ENCODE measurements at regions not wholly inside any gene's neighbourhood (a gene's known extent, or its start where the extent isn't known, plus 50 kb on each side); places are given as distances from the start of the nearest gene placed in this dataset.

DNA sequence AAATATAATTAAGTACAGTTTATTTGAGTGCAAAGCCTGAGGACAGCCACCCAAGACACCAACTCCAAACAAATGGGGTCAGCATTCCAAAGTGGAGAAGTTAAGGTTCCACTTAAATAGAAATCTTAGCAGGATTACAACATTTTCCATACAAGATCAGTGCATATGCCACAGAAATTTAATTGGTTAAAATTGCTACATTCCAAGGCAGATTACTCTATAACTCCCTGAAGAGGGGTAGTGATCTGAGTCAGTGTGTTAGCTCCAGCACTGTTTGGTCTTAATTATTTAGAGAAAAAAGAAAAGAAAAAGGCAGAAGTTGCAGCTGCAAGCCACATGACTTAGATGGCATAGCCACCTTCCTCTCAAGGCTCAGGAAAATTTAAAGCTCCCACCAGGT is 297.5 kb downstream of the HHIPL2 start:
- peaks cover 5% of the 10 kb centered on the region for H3K9me3 Mint-ChIP-seq (ENCODE audit: low read depth)
- H3K36me3 Mint-ChIP-seq (ENCODE audit: low read depth): no peaks in the 10 kb centered on the region
- H3K27me3 Mint-ChIP-seq (ENCODE audit: low read depth): peaks cover 9% of the 10 kb centered on the region
- no peak overlapping the region for H3K27ac Mint-ChIP-seq (ENCODE audit: unreplicated experiment)
- no peaks in the 10 kb centered on the region for H3K4me1 Mint-ChIP-seq (ENCODE audit: low read depth)
- no peak for DNase-seq (ENCODE audit: low spot score)
- H3K4me3 Mint-ChIP-seq (ENCODE audit: unreplicated experiment): no peak overlapping the region
- TF ChIP-seq, protein P1, sequence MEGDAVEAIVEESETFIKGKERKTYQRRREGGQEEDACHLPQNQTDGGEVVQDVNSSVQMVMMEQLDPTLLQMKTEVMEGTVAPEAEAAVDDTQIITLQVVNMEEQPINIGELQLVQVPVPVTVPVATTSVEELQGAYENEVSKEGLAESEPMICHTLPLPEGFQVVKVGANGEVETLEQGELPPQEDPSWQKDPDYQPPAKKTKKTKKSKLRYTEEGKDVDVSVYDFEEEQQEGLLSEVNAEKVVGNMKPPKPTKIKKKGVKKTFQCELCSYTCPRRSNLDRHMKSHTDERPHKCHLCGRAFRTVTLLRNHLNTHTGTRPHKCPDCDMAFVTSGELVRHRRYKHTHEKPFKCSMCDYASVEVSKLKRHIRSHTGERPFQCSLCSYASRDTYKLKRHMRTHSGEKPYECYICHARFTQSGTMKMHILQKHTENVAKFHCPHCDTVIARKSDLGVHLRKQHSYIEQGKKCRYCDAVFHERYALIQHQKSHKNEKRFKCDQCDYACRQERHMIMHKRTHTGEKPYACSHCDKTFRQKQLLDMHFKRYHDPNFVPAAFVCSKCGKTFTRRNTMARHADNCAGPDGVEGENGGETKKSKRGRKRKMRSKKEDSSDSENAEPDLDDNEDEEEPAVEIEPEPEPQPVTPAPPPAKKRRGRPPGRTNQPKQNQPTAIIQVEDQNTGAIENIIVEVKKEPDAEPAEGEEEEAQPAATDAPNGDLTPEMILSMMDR (IDR thresholded peaks at IDR 0.05): no peak

DNA sequence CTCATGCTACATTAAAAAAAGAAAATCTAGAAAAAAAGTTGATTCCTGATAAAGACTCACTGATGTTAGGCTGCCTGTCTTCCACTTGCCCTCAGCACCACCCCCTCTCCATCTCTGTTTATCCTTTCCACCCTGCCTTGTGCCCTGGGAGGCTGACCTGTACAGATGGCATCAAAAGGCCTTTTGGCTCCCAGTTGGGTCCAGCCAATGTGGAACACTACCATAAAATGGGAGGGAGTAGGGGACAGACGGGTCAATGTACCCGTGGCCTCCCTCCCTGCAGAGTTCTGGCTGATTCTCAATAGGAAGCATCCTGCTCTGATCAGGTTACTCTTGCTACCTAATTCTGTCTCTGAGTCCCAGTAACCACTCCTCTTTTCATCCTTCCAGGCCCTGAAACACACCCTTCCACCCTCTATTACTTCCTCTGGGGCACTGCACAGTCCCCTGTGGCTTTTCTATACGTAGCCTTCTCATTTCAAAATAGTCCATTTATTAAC is 300.0 kb downstream of the HHIPL2 start:
- H3K4me3 Mint-ChIP-seq (ENCODE audit: unreplicated experiment): no peak overlapping the region
- no peak for DNase-seq (ENCODE audit: low spot score)
- H3K9me3 Mint-ChIP-seq (ENCODE audit: low read depth): peaks cover 3% of the 10 kb centered on the region
- peaks cover 5% of the 10 kb centered on the region for H3K27me3 Mint-ChIP-seq (ENCODE audit: low read depth)
- no peaks in the 10 kb centered on the region for H3K4me1 Mint-ChIP-seq (ENCODE audit: low read depth)
- no peaks in the 10 kb centered on the region for H3K36me3 Mint-ChIP-seq (ENCODE audit: low read depth)
- no peak overlapping the region for H3K27ac Mint-ChIP-seq (ENCODE audit: unreplicated experiment)
- TF ChIP-seq, protein P1 (IDR thresholded peaks at IDR 0.05): no peak

DNA sequence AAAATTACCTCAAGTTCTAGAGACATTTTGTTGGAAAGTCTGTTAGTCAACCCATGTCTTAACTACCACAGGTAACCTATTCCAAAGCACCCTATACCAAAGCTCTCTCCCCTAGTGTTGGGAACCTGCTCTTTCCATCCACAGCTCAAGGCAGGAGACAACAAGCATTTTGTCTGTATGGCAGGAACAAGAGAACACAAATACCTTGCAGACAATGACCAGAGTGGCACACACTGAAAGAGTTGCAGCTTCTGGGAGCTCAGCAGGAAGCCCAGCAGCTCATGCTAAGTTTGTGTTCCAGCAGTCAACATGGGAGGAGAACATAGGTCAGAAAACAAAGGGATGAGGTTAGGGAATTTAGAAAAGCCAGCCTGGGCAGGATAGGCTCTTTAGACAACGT is 300.8 kb downstream of the HHIPL2 start:
- Mint-ChIP-seq H3K36me3 (ENCODE audit: low read depth) (no peaks in the 10 kb centered on the region), H3K27me3 (ENCODE audit: low read depth) (peaks cover 5% of the 10 kb centered on the region), H3K4me1 (ENCODE audit: low read depth) (no peaks in the 10 kb centered on the region), H3K4me3 (ENCODE audit: unreplicated experiment) (no peak overlapping the region), H3K9me3 (ENCODE audit: low read depth) (peaks cover 3% of the 10 kb centered on the region), H3K27ac (ENCODE audit: unreplicated experiment) (no peak overlapping the region)
- TF ChIP-seq, protein P1 (IDR thresholded peaks at IDR 0.05): no peak
- no peak for DNase-seq (ENCODE audit: low spot score)

DNA sequence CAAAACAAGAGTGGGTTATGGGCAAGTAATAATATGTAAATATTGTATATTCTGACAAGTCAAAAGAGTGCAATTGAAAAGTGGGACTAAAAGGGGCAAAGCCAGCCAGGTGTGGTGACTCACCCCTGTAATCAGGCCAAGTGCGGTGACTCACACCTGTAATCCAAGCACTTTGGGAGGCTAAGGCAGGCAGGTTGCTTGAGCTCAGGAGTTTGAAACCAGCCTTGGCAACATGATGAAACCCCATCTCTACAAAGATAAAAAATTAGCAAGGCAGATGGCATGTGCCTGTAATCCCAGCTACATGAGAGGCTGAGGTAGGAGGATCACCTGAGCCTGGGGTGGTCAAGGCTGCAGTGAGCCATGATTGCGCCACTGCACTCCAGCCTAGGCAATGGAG is 304.0 kb downstream of the HHIPL2 start:
- no peaks in the 10 kb centered on the region for H3K4me1 Mint-ChIP-seq (ENCODE audit: low read depth)
- H3K9me3 Mint-ChIP-seq (ENCODE audit: low read depth): no peaks in the 10 kb centered on the region
- DNase-seq (ENCODE audit: low spot score): no peak
- H3K27me3 Mint-ChIP-seq (ENCODE audit: low read depth): peaks cover 5% of the 10 kb centered on the region
- no peak overlapping the region for H3K4me3 Mint-ChIP-seq (ENCODE audit: unreplicated experiment)
- TF ChIP-seq, protein P1 (IDR thresholded peaks at IDR 0.05): no peak
- H3K36me3 Mint-ChIP-seq (ENCODE audit: low read depth): no peaks in the 10 kb centered on the region
- H3K27ac Mint-ChIP-seq (ENCODE audit: unreplicated experiment): no peak overlapping the region

DNA sequence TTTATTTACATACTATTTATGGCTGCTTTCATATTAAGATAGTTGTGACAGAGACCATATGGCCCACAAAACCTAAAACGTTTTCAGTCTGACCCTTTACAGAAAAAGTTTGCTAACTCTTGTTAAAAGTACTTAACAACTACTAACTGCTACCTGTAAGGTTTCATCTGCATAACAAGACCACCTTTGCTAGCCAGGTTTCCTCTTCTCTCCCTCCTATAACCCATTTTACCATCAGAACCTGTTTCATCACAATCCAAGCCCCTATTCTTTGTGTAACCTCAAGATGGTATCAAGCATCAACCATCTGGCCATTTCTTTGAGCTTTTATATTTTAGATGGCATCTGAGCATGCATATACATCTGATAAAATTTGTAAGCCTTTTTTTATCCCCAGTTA is 305.4 kb downstream of the HHIPL2 start:
- H3K27ac Mint-ChIP-seq (ENCODE audit: unreplicated experiment): no peak overlapping the region
- peaks cover 5% of the 10 kb centered on the region for H3K27me3 Mint-ChIP-seq (ENCODE audit: low read depth)

More for the DNA sequence above, 305.4 kb downstream of the HHIPL2 start:
- no peak overlapping the region for H3K4me3 Mint-ChIP-seq (ENCODE audit: unreplicated experiment)
- no peaks in the 10 kb centered on the region for H3K36me3 Mint-ChIP-seq (ENCODE audit: low read depth)
- DNase-seq (ENCODE audit: low spot score): no peak
- H3K4me1 Mint-ChIP-seq (ENCODE audit: low read depth): no peaks in the 10 kb centered on the region
- TF ChIP-seq, protein P1 (IDR thresholded peaks at IDR 0.05): no peak
- no peaks in the 10 kb centered on the region for H3K9me3 Mint-ChIP-seq (ENCODE audit: low read depth)

All from chondrocyte (in vitro differentiated cells).